CD4-positive, alpha-beta T cell treated with Interleukin-17A for 4 hours (primary cell): ENCODE measurements at regions not wholly inside any gene's neighbourhood (a gene's known extent, or its start where the extent isn't known, plus 50 kb on each side); places are given as distances from the start of the nearest gene placed in this dataset.

Source experiments
- DNase-seq: peaks from one replicate; pipeline ENCODE4 v3.0.0-alpha.2; 2020; ENCODE audit warnings: mixed read lengths

DNA sequence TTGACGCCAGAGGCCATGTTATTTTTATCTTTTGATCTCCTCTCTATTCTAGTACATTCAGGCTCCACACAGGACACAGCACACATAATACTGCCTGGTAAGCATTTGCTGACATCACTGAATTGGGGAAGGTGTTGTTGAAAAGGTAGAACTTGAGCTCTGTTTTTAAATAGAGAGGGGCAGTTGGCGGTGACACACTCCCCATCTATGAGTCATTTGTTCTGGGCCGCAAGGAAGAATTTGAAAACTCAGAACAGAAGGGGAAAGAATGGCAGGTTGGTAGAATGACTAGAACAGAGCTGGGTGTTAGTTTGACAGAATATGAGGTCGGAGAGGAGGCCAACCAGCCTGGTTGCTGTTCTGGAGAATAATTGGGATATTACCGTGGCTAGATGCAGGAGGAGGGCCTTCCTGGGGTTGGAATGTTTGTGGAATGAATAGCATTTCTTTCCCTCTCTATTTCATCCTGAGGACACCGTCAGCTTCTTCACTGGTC lies 52.1 kb upstream of the ERRFI1 start:
- no peak for DNase-seq

DNA sequence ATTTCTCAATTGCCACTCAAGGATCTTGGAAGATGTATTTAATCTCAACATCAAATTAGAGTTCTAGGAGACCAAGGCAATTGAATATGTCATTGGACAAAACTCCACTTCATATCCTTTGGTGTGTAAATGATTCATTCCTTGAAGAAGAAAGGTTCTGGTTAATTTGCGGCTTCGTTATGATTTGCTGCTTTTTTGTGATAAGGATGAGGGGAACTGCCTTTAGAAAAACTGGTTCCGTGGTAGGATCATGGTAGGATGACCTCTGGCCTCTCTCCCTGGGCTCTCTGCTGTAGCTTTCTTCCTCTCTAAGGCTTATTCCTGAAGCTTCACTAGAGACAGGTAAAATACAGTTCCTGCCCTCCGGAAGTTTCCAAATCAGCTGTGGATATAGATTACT lies 51.5 kb upstream of the ERRFI1 start:
- DNase-seq = no peak

DNA sequence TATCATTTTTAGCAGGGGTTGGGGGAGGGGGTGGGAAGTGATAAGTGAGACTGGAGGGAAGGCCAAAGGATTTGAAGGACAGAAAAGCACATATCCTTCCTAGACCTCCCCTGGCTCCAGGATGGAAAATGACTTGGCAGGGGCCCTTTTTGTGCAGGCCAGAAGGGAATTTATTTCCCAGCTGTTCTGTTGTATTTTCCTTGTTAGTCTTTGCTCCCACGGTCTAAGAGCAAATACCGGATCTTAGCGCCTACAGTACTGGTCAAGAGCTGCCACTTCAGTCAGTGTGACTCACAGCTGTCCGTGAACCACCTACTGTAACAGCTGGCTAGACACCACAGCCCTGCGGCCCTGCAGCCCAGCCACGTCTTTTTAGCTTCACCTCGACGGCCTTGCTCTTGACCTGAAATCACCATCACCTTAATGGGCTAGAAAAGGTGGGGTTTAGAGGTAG lies 51.0 kb upstream of the ERRFI1 start:
- DNase-seq = no peak

DNA sequence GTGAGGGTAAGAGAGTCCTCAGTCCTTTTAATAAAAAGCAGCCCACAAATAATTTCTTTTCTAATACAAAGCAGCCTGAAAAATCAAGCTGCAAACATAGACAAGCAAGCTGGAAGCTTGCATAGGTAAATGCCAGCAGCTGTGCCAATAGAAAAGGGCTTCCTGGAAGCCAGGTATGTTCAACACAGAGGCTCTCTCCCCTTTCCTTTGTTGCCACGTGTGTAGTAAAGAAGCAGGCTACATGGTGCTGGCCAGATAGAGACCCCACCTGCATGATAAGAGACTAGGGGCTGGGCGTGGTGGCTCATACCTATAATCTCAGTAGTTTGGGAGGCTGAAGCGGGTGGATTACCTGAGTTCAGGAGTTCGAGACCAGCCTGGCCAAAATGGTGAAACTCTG lies 50.1 kb upstream of the ERRFI1 start:
- DNase-seq = no peak
